ENCODE measurements at regions not wholly inside any gene's neighbourhood (a gene's known extent, or its start where the extent isn't known, plus 50 kb on each side); places are given as distances from the start of the nearest gene placed in this dataset.

DNA sequence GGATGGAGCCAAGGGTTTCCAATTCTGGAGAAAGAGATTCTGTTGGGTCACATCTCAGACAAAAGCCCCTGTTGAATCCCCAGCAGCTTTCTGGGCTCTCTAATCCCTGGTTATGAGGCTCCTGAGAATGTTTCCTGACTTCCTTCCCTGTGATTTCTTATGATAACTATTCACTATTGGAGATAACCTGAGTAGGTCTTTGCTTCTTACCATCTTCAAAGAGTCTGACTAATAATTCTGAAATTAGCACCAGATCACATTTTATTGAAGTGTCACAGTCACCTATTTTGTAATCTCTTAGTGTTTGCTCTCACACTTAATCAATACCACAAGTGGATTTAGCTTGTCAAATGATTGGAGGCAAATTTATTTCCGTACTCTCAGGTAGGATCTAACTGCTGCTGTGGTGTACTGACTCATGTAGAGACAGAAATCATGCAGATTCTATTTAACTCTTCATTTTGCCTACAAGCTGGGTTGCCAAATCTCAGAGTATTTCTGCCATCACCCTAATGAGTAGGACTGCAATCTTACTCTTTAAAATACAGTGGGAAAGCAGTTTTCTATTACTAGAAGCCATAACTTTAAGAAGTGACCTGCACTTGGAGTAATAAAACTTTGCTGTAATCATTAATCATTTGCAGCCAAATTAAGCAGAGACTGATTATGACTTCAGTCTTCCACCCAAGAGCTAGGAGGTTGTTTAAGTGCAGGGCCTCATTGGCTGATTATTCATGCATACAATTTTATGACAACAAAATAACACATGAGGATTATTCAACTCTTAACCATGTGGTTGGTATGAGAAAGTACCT, 422.1 kb downstream of the EPM2A start:
- BruUV-seq (replicated peaks), result no TSS peak
- no peak overlapping the region for H3K4me3 ChIP-seq (replicated peaks in 1 of 3; ENCODE audit: insufficient read depth in 1 of 3, low read depth in 2 of 3, low read length in 3 of 3)
- 4% methylated on average over 1 of the region's 1 CpG for WGBS (ENCODE audit: low lambda C conversion rate)
- no peak overlapping the region for H3K4me2 ChIP-seq (ENCODE audit: low read depth, low read length)
- POLR2A ChIA-PET, result no interaction called here
- intact Hi-C loops (cut with micrococcal nuclease; ENCODE audit: unreplicated experiment) (no loop called here), in situ Hi-C loops (cut with HindIII; ENCODE audit: extremely low pct_ligation_motif_present, low pct_unique_long_range_greater_than_20kb) (no loop called here)
- H3K27ac ChIP-seq (ENCODE audit: extremely low read length, insufficient read depth, low read length), result no peak overlapping the region
- no peaks in the 10 kb centered on the region for H3K4me1 ChIP-seq (ENCODE audit: insufficient read depth, low read length)
- H3K9ac ChIP-seq (ENCODE audit: insufficient read depth, low read depth, low read length), result no peak overlapping the region
- no peak for FAIRE-seq
- no peak for ATAC-seq
- CTCF ChIA-PET (ENCODE audit: low intra/inter-chr PET ratio, low total read pairs), result no interaction called here
- H3K9me3 ChIP-seq (ENCODE audit: low read length), result no peaks in the 10 kb centered on the region
- H3K27me3 ChIP-seq (ENCODE audit: control insufficient read depth in 1 of 2, insufficient read depth in 2 of 2, low read length in 2 of 2), result no peaks in the 10 kb centered on the region
- H3K79me2 ChIP-seq (ENCODE audit: insufficient read depth, low read length), result no peaks in the 10 kb centered on the region
- H3K36me3 ChIP-seq (replicated peaks in 1 of 2; ENCODE audit: control insufficient read depth in 1 of 2, insufficient read depth in 2 of 2, low read length in 2 of 2), result no peaks in the 10 kb centered on the region
- H4K20me1 ChIP-seq (ENCODE audit: insufficient read depth, low read length), result no peaks in the 10 kb centered on the region
- no peak for DNase-seq (ENCODE audit: low spot score)
- TF ChIP-seq BRD4 (CRISPR knock-in tag; IDR thresholded peaks at IDR 0.05), result no peak
- no peak for TF ChIP-seq ZNF746 (CRISPR knock-in tag; IDR thresholded peaks at IDR 0.05)
- TF ChIP-seq, protein P1, sequence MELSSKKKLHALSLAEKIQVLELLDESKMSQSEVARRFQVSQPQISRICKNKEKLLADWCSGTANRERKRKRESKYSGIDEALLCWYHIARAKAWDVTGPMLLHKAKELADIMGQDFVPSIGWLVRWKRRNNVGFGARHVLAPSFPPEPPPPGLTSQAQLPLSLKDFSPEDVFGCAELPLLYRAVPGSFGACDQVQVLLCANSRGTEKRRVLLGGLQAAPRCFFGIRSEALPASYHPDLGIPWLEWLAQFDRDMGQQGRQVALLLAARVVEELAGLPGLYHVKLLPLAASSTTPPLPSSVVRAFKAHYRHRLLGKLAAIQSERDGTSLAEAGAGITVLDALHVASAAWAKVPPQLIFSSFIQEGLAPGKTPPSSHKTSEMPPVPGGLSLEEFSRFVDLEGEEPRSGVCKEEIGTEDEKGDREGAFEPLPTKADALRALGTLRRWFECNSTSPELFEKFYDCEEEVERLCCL (CRISPR knock-in tag; IDR thresholded peaks at IDR 0.05; ENCODE audit: borderline replicate concordance), result no peak
- TF ChIP-seq CREM (IDR thresholded peaks at IDR 0.05), result no peak
- no peak for TF ChIP-seq CREM (CRISPR knock-in tag; IDR thresholded peaks at IDR 0.05)
- TF ChIP-seq, protein P2, sequence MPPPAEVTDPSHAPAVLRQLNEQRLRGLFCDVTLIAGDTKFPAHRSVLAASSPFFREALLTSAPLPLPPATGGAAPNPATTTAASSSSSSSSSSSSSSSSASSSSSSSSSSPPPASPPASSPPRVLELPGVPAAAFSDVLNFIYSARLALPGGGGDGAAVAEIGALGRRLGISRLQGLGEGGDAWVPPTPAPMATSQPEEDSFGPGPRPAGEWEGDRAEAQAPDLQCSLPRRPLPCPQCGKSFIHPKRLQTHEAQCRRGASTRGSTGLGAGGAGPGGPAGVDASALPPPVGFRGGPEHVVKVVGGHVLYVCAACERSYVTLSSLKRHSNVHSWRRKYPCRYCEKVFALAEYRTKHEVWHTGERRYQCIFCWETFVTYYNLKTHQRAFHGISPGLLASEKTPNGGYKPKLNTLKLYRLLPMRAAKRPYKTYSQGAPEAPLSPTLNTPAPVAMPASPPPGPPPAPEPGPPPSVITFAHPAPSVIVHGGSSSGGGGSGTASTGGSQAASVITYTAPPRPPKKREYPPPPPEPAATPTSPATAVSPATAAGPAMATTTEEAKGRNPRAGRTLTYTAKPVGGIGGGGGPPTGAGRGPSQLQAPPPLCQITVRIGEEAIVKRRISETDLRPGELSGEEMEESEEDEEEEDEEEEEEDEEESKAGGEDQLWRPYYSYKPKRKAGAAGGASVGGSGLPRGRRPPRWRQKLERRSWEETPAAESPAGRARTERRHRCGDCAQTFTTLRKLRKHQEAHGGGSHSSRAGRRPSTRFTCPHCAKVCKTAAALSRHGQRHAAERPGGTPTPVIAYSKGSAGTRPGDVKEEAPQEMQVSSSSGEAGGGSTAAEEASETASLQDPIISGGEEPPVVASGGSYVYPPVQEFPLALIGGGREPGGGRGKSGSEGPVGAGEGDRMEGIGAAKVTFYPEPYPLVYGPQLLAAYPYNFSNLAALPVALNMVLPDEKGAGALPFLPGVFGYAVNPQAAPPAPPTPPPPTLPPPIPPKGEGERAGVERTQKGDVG (CRISPR knock-in tag; IDR thresholded peaks at IDR 0.05; ENCODE audit: borderline replicate concordance), result no peak
- no peak overlapping the region for H2AFZ ChIP-seq (ENCODE audit: low read length)

Measured in HepG2 (cell line).